Fibroblast of skin of left quadriceps (primary cell): ENCODE measurements at regions not wholly inside any gene's neighbourhood (a gene's known extent, or its start where the extent isn't known, plus 50 kb on each side); places are given as distances from the start of the nearest gene placed in this dataset.

Experiments
- DNase-seq, 2 experiments: peaks; one replicate each; pipeline ENCODE4 v3.0.0-alpha.2; 2013; ENCODE audit warnings: low read depth in 2 of 2

DNA sequence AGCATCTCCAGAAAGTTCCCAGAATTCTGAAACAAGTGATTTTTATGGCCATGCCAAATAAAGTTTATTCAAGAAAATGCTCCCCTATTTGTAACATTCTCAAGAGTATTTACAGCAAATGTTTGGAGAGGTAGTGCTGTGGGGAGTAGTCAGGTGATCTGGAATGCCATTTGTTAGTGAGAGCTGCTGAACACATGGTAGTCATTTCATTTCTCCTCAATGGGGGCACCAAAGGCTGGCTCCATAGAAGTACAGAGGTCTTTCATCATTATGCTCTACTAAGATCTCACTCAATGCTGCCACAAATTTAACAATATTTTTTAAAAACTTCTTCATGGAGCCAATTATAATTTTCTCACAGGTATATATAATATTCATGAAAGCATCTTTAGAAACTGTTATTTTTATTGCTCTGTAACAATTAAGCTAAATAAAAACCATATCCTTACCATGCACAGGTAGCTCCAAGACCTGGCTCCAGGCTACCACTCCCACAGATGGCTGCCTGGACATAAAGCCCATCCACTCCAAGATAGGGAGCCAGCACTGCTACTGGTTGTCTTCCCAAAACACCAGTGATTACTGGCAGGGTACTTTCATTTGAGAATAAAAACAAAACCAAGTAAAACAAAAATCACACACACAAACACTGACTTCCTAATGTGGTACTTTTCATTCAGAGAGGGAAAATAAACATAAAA lies 200.8 kb downstream of the PLK2 start:
- DNase-seq: no peak

DNA sequence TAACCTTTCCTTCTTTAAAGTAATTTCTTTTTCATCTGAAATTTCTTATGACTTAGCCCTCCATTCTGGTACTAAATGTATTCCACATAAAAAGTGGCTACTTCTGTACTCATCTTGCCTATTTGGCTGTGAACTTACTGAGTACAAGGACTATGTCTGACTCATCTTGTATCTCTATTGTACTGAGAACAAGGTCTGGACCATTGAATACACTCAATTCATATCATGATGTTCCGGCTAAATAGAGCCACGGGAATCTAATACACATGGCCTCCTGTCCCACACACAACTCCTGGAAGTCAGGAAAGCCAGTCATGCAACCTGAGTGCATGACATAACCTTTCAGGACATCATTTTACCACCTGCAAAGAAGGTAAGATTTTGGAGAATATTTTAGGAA lies 203.9 kb downstream of the PLK2 start:
- no peak for DNase-seq

DNA sequence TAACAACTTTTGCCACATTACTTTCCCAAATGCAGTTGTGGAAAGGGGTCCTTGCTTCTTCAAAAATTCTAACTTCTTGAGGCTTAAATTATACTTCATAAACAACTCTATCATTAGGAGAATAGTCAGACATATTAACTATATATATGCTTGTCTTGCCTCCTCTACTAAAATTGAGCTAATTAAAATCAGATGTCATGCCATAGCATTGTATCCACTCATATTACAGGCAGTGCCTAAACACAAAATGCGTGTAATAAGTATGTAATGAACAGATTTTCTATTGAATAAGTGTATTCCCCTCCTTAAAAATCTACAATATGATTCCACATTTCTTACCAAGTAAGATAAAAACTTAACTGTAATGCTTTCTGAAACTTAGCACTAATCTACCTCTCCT lies 204.5 kb downstream of the PLK2 start:
- DNase-seq: peak in 1 of 2 experiments; percentile 48

DNA sequence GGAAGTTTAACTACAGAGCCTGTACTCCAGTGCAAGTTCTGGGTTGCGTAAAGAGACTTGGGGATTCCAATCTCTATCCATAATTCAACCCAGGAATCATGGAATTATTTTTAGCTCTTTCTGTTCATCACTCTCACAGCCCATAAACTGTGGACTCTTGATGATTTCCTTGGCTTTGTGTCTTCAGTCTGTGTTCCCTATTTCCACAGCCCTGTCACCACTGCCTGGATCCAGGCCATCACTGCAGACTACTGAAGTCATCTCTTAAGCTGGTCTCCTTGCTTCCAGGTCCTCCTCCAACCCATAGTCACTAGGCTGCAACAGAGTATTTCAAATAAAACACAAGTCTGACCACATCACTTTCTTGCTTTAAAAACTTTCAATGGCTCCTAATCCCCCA lies 211.7 kb downstream of the PLK2 start:
- no peak for DNase-seq

DNA sequence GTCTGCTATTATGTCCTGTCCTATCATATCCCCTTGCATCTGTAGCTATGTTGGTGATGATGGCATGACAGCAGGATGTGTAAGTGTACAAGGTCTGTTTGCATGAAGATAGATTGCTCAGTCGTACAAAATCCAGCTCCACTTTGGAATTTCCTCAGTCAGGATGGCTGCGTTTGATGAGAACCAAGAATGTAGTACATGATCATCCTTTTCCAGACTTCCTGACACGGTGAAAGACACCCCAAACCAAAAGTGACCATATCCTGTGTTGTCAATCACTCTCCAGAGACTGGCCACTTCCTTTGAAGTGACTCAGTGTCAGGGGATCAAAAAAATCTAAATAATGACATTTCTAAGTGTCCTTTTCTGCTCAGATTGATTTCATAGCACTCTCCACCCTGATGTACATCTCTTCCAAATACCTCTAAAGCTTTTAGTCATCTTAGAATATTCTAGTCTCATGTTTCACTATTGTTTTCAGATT lies 213.4 kb downstream of the PLK2 start:
- no peak for DNase-seq

DNA sequence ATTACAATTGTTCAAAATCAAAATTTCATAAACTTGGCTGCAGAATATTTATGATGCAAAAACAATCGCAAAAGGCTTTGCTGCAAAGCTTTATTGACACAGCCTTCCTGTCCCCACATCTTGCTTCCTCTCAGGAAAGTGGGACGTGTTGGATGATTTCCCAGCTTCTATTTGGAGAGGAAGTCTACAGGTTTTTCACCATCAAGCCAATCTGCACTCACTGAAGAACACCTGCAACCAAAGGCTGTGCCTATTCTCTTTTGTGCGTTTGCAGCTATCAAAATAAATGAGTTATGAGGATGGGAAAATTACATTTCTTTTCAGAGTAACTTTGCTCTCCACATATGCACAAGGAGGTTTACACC lies 214.4 kb downstream of the PLK2 start:
- no peak for DNase-seq

DNA sequence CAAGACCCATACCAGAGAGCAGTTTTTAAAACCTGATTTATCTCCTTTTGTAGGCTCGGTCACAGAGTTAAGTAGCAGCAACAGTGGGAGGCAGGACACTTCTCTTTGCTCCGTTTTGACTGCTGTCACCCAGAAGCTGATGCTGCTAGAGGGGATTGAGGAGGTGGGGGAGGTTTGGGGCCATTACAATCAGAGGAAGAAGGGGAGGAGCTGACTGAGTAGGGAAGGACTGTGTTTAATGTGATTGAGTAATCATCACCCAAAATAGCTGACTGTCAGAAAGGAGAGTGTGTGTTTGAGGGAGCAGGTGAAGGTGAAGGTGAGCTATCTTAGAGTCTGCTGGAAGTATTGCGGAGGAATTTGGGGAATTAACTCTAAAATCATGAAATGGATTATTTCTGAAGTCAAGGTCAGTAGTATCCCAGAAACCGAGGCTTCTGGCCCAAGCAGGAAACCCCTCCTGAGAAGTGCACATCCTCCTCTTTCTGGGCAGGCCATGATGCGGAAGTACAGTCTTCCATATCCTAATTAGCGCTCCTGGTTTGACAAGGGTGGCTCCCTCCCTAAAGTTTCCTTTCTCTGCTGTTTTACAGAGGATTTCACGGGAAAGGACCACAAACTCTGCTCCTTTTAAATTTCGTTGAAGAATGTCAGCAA lies 214.9 kb downstream of the PLK2 start:
- no peak for DNase-seq

DNA sequence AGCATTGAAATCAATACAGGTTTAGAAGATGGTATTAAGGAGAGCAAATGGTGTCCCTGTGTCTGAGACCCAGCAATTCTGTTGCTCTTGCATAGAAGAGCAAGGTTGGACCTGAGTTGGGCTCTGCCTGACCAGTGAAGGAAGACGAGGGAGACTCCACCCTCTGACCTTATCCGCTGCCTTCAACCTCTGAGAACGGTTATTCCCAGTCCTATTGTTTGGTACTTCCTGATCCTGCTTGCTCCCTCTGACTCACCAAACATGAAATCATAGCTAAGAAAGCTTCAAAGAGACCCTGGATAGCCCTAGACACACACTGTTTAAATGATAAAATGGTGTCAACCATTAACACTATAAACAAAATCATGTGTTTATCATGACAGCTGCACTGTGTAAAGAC lies 218.5 kb downstream of the PLK2 start:
- no peak for DNase-seq

DNA sequence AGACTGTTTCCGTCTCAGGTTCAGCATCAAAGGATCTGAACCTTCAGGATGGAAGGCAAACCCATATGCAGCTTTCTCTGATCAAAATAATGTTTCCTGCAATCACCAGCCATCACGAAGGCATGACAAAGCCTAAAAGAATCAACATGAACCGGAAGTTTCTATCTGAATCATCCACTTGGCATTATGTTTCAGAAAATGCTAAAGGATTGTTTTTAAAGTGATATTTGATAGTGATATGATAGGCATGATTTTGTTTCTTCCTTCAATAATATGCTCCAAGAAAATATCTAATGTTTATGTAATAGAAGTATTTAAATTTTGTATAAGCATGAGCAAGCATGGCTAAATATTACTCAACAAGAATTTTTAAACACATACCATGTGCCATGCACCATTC lies 219.6 kb downstream of the PLK2 start:
- DNase-seq: peak in 1 of 2 experiments; percentile 34

DNA sequence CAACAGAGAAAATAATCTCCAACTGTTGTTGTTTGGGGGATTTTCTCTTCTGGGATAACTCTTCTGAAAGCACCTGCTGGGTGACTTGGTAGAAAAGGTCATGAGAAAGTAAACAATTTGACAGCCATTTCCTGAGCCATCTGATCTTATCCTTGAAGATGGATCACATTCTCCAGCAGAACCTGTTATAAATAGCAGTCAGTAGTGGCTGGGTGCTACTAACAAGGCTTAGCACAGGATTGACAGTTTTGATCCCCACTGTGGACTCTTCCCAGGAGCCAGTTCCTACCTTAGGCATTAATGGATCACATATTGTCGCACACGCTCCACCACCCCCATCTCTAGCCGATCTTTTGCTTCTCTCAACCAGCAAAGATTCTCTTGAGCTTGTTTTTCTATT lies 220.2 kb downstream of the PLK2 start:
- no peak for DNase-seq

DNA sequence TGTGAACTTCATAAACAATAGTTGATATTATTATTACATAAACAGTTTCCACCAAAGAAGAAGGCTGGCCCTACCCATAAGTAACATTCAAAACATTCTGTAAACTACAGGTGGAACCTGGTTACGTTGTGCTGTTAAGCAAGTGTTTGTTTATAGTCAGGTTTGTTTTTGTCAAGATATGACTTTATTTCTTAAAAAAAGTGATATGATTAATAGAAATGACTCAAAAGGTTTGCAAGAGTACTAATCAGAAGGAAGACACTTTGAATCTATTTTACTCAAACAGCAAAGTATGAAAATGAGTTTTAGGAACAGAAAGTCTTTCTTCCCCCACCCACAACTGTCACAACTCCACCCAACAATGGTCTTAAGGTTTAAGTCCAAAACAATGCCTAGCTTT lies 220.8 kb downstream of the PLK2 start:
- DNase-seq: no peak

DNA sequence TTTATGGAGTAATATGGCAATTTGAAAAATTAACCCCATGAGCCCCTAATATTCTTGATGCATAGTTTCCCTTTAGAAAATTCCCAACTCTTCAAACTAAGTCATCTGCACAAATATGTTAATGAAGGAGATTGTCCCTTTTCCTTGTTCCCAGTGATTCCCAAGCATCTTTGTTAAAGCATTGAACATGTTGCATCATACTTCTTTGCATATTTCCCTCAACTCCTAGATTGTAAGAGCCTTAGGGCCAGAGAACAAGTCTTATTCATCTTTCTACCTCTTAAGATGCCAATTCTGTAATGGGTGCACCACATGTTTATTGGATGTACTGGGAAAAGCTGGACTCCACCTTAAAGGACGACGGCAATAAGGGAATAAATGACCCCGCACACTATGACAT lies 223.4 kb downstream of the PLK2 start:
- no peak for DNase-seq

DNA sequence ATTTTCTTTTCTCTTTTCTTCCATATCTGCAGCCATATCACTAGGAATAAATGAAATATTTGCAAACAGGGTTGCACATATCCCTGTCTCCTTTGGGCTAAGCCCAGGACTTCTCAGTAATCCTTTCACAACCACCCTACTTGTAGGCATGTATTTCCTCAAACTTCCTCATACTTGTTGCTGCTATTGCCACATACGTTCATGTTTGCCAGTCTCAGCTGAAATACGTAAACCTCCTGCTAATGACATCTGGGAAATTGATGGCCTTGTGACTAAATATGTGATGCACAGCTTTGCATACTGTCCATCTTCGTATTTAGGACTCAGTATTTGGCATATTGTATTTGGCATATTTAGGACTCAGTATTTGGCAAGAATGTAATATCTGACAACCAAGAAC lies 224.6 kb downstream of the PLK2 start:
- DNase-seq: peak in 1 of 2 experiments; percentile 20

DNA sequence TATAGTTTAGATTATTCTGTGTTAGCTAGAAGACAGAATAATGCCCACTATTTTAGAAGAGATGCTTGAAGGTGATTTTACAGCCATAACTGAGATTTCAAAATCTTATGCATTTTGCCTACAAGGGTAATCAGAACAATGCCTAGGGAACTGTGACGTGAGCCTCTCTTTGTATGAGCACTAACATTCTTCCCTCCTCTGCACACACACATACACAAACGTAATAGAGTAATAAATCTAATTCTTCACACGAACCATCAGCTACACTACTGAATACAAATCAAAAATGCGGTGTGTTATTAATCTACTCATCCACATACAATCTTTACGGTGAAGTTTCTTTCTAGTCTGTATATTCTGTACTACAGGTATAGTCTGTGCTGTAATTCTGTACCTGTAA lies 227.8 kb downstream of the PLK2 start:
- no peak for DNase-seq

DNA sequence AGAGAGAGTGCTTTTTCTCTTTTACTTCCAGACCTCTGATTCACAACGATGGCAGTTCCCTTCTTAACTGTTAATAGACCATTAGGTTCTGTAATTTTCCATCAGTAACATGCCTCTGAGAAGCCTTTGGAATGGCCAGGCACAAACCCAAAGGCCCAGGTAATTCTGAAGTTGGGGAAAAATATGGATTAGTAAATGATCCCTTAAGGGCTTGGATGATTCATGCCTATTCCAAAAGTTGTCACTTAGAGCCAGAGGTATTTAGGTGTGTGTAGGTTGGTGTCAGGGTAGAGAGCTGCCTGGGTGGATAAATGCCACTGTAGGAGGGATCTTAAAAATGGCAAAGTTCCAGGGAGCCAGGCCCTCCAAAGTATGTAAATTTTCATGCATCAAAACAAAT lies 228.8 kb downstream of the PLK2 start:
- DNase-seq: no peak

DNA sequence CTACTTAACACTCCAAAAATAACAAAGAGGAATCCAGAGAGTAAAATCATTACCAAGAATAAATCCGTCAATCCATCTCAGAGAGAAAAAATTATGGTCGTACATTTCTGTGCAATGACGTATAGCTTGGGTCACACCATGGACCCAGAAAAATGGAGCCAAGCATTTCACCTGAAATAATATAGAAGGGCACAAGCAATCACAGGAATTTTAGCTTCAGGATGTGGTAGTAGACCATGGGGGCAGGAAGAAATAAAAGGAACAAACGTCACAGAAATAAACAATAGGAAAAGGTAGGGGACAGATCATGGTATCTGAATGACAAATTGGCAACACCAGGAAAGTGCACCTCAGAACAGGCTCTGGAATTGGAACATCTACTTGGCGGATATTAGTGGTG lies 231.0 kb downstream of the PLK2 start:
- DNase-seq: no peak

DNA sequence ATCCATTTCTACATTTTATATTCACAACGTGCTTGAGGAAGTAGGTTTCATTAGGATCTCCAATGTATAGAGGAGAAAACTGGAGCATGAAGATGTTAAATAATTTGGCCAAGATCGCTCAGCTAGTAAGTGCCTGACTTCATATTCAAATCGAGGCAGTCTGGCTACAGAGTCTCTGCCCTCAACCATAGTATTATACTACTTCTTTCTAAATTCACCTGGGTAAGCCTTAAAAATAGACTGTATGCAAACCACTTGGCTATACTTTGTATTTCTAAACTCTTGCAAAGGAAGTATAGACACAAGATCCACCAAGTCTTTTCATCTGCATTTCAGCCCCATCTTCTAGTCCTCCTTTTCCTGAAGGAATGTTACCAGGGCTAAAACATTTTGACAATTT lies 232.0 kb downstream of the PLK2 start:
- no peak for DNase-seq

DNA sequence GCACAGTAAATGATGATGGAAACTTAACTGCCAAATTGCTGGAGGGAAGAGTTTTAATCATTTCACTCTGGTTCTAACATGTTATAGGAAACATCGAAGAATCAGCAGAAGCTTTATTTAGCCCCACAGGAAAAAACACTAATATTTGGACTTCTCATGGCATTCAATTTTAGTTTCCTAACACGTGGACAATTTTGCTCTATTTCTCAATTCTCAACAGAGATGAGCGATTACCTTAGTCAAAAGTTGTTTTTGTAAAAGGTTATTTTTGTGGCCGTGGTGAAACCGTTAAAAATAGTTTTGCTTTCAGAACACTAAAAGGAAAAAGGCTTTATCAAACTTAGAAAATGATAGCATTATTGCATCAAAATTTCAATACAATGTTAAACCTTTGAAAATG lies 235.2 kb downstream of the PLK2 start:
- DNase-seq: no peak

DNA sequence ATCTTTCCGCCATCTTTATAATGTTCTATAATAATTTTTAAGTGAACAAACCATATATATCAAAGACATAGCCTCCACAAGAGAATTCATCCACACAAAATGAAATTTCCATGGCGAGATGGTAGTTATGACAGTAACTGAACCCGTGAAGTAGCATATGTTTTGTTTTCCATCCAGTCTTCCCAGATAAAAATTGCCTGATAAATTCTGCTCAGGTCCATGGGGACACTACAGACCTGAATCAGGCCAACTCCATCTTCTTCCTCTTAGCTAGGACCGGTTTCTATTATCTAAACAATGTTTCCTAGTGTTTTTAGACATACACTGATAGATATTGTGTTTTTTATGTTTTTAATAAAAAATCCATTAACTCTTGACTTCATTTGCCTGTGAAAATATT lies 235.7 kb downstream of the PLK2 start:
- no peak for DNase-seq

DNA sequence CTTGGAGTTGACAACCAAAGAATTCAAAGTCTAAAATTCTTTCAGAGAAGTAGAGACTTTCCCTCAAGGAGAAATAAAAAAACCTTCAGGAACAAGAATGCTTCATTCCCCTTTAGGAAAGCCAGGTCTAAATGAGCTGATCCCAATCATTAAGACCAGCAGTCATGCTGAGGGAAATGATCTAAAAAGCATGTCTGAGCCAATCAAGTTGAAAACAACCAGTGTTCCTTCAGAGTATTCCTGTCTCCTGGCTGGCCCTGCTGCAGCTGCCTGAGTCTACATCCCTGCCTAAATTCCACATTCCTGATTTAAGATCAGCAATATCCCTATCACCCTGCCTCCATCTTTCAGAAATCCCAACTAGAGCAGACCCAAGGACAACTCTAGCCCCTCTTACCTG lies 244.5 kb downstream of the PLK2 start:
- no peak for DNase-seq

DNA sequence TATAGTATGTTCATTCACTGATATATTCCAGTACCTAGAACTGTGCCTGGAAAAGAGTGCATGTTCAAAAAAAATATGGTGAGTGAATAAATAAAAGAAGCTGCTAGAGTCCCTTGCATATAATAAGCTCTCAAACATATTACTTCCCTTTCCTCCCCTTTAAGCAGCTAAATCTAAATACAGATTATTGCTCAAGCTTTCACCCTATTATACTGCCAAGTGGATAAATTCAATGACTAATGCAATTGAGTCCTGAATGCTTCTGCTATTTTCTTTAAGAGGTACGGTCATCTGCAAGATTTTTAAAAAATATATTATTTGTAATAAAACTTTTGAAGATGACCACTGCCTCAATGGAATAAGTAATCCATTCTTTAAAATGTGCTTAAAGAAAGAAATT lies 248.4 kb downstream of the PLK2 start:
- no peak for DNase-seq

DNA sequence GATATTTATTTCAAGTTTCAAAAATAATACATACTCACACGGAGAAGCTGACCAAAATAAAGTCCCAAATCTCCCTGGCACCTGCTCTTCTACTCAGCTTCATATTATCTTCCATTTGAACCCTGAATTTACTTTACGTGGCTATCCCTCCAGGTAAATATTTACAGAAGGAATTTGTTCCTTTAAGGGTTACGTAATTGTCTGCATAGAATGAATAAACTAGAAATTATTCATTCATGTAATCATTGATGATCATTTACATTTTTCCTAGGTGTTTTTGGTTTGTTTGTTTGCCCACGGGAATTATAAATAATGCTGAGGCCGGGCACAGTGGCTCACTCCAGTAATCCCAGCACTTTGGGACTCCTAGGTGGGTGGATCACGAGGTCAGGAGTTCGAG lies 251.2 kb downstream of the PLK2 start:
- DNase-seq: no peak

DNA sequence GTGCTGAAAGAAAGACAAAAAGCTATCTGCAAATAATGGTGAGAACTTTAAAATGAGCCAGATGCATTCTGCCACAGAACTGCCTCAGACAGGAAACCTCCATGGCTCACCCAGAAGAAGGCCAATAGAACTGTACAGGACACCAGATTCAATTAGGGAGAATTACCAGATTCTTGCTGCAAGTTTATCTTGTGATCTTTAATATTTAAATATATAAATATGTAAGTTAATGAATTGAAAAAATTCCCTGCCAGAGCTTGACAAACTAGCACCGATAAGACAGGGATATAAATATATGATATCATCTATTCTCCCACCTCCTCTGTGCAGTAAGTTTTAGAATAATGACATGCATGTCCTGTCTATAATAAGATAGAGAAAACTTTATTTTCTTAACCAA lies 252.8 kb downstream of the PLK2 start:
- DNase-seq: no peak

DNA sequence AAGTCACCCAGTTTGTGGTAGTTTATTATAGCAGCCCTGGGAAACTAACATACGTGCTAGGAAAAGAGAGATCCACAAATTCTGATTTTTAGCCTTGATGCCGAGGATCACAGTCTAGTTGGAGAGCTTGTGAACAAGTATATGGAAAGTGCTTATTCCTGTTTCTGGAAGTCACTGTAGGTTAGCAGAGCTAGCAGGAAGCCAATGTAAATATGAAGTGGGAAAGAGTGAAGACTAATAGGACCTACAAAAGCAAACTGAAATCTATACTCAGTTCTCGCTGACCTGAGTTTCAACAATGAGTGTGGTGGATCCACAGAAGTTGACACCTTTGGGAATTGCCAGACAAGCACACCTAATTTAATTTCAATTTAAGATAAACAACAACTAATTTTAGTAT lies 254.9 kb downstream of the PLK2 start:
- DNase-seq: no peak
